ENCODE measurements at regions not wholly inside any gene's neighbourhood (a gene's known extent, or its start where the extent isn't known, plus 50 kb on each side); places are given as distances from the start of the nearest gene placed in this dataset.

DNA sequence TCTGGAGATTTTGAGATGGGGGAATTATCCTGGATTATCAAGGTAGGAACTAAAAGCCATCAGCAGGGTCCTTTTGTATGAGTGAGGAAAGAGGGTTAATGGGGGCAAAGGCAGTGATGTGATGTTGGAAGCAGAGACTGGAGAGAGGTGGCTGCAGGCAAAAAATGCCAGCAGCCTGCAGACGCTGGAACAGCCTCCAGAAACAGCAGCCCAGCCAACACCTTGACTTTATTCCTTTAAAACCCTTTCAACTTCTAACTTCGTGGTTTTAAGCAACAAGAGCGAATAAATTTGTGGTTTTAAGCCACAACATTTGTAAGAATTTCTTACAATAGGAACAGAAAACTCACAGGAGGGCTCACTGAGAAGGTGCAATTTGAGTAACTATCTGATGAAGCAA, 523.1 kb upstream of the HS6ST1 start:
- Histone ChIP-seq H3K4me3 (ENCODE audit: low read depth, low read length) (no peak overlapping the region), H3K27me3 (replicated peaks) (no peaks in the 10 kb centered on the region), H3K36me3 (replicated peaks) (no peaks in the 10 kb centered on the region), H3K27ac (no peak overlapping the region)
- in situ Hi-C loops (cut with HindIII; ENCODE audit: low pct_ligation_motif_present, low sequenced_read_pairs) = no loop called here
- DNase-seq = no peak
- TF ChIP-seq, protein P1, sequence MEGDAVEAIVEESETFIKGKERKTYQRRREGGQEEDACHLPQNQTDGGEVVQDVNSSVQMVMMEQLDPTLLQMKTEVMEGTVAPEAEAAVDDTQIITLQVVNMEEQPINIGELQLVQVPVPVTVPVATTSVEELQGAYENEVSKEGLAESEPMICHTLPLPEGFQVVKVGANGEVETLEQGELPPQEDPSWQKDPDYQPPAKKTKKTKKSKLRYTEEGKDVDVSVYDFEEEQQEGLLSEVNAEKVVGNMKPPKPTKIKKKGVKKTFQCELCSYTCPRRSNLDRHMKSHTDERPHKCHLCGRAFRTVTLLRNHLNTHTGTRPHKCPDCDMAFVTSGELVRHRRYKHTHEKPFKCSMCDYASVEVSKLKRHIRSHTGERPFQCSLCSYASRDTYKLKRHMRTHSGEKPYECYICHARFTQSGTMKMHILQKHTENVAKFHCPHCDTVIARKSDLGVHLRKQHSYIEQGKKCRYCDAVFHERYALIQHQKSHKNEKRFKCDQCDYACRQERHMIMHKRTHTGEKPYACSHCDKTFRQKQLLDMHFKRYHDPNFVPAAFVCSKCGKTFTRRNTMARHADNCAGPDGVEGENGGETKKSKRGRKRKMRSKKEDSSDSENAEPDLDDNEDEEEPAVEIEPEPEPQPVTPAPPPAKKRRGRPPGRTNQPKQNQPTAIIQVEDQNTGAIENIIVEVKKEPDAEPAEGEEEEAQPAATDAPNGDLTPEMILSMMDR (IDR thresholded peaks at IDR 0.05; ENCODE audit: low read depth, low read length, missing control alignments) = no peak

DNA sequence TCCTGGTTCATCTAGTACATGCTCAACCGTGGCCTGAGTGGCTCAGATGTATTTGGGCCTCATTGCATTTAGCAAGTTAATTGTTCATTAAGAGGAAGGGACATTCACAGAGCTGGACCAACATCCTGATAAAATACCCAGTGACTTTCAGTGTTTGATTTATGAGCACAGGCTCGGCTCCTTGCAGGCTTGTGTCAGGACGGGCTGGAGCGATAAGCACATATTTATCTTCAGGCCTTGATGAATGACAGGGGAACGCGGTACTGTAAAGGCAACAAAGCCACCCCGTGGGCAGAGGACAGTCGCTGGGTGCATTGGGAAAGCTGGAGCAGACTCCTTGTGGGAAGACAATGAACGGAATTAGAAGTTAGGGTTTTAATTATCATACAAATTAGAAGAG, 548.6 kb upstream of the HS6ST1 start:
- Histone ChIP-seq H3K36me3 (replicated peaks) (no peaks in the 10 kb centered on the region), H3K4me3 (ENCODE audit: low read depth, low read length) (no peak overlapping the region), H3K27ac (no peak overlapping the region), H3K27me3 (replicated peaks) (no peaks in the 10 kb centered on the region)
- in situ Hi-C loops (cut with HindIII; ENCODE audit: low pct_ligation_motif_present, low sequenced_read_pairs) = no loop called here
- DNase-seq = no peak
- TF ChIP-seq, protein P1 (IDR thresholded peaks at IDR 0.05; ENCODE audit: low read depth, low read length, missing control alignments) = no peak

DNA sequence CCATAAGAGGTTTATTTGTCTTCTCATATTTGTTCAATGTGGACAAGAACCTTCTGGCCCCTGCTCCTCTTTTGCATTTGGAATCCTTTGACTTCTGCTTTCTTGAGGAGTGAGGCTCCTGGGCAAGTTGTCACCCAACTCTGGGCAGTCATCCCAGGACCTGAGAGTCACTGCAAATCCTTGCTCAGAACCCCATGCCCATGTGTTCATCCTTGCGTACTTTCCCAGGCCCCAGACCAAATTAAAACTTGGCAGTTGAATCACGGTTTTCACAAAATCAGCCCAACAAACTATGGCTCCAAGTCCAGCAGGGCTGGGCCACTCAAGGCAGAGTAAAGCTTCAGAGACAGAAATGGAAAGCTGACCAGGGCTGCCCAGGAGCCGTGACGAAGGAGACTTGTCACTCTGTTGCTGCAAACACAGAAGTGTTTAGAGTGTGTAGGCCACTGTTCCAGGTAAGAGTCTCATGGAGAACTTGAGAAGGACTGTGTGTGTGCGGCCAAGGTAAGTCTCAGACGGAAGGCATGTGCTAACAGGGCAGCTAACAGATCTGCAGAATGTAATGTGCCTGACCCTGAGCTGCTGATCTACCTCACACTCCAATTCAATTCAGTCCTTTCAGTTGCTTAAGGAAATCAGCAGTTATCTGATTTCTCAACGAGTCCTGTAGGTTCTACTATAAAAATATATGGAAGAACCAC, 549.4 kb upstream of the HS6ST1 start:
- Histone ChIP-seq H3K4me3 (ENCODE audit: low read depth, low read length) (no peak overlapping the region), H3K27me3 (replicated peaks) (no peaks in the 10 kb centered on the region), H3K36me3 (replicated peaks) (no peaks in the 10 kb centered on the region), H3K27ac (no peak overlapping the region)
- DNase-seq = no peak
- TF ChIP-seq, protein P1 (IDR thresholded peaks at IDR 0.05; ENCODE audit: low read depth, low read length, missing control alignments) = no peak
- in situ Hi-C loops (cut with HindIII; ENCODE audit: low pct_ligation_motif_present, low sequenced_read_pairs) = no loop called here

DNA sequence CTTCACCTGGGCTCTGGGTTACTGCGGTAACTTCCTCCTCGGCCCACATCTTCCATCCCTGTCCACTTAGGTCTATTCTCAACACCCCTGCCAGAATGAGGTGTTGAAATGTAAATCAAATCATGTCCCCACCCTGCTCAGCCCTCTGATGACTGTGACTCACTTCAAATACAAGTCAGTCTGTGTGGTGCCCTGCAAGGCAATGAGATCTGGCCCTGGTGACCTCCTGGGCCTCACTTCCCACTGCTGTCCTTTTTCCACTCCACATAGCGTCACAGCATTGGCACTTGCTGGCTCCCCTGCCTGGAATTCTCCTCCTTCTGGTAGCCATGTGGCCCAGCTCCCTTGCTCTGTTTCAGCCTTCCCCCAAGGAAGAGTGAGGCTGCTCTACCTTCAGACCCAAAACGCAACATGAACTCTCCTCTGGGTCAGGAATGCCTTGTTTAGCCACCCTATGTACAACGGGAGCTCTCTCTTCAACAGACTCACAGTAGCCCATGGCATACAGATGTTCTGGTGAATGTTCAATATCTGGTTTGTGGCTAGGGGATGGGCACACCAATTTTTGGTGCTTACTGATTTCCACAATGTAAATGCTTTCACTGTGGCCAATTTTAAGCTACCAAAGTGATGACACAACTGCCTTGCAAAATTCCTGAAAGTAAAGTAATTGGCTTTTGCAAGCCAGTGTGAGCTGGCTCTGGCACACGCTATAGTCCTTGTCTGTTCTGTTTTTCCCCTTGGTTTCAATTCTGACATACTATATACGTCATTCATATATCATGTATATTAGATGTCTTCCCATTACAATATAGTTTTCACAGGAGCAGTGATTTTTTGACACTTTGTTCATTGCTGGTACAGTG, 550.3 kb upstream of the HS6ST1 start:
- TF ChIP-seq, protein P1 (IDR thresholded peaks at IDR 0.05; ENCODE audit: low read depth, low read length, missing control alignments) = no peak
- Histone ChIP-seq H3K27ac (no peak overlapping the region), H3K36me3 (replicated peaks) (no peaks in the 10 kb centered on the region), H3K27me3 (replicated peaks) (no peaks in the 10 kb centered on the region), H3K4me3 (ENCODE audit: low read depth, low read length) (no peak overlapping the region)
- in situ Hi-C loops (cut with HindIII; ENCODE audit: low pct_ligation_motif_present, low sequenced_read_pairs) = no loop called here
- DNase-seq = no peak

DNA sequence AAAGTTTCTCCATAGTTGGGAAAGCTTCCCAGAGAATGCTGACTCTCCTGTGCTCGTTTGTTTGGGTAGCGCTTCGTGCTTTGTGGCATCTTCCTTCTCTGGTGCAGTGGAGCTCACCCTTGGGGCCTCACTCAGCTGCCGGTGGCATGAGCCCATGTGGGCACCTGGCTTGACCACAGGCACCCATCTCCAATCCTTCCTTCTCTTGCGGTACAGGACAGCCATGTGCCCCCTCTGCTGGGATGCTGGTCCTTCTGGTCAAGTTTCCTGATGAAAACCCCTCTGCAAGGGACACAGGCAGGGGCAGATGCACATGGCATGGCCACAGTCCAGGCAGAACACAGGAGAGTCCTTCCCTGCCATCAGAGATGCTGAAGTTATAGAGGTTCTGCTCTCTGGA, 555.9 kb upstream of the HS6ST1 start:
- H3K27ac ChIP-seq = no peak overlapping the region
- TF ChIP-seq, protein P1 (IDR thresholded peaks at IDR 0.05; ENCODE audit: low read depth, low read length, missing control alignments) = no peak
- H3K27me3 ChIP-seq (replicated peaks) = no peaks in the 10 kb centered on the region
- no peak for DNase-seq
- in situ Hi-C loops (cut with HindIII; ENCODE audit: low pct_ligation_motif_present, low sequenced_read_pairs) = no loop called here
- H3K4me3 ChIP-seq (ENCODE audit: low read depth, low read length) = no peak overlapping the region
- H3K36me3 ChIP-seq (replicated peaks) = no peaks in the 10 kb centered on the region

All from brain microvascular endothelial cell (primary cell).